IPS-18a (cell line): ENCODE measurements at regions not wholly inside any gene's neighbourhood (a gene's known extent, or its start where the extent isn't known, plus 50 kb on each side); places are given as distances from the start of the nearest gene placed in this dataset.
"Not testable (repeated sequence)": the region's sequence is repeated elsewhere in the genome, so short reads cannot be mapped to it uniquely, and the experiment has no call there.

Source experiments
- H3K27ac ChIP-seq: one replicate; pipeline ENCODE4 v1.5.1; 2013; ENCODE audit warnings: low read length
- H3K27me3 ChIP-seq: one replicate; pipeline ENCODE4 v1.6.1; 2013; ENCODE audit warnings: mild to moderate bottlenecking, low read length; ENCODE audit not compliant: control insufficient read depth, insufficient read depth
- H3K36me3 ChIP-seq: one replicate; pipeline ENCODE4 v1.6.1; 2013; ENCODE audit warnings: low read depth, low read length; ENCODE audit not compliant: control insufficient read depth
- H3K4me1 ChIP-seq: one replicate; pipeline ENCODE4 v1.6.1; 2013; ENCODE audit warnings: low read depth, low read length; ENCODE audit not compliant: control insufficient read depth
- H3K4me3 ChIP-seq: one replicate; pipeline ENCODE4 v1.5.1; 2013; ENCODE audit warnings: low read length
- H3K9ac ChIP-seq: one replicate; pipeline ENCODE4 v1.6.1; 2013; ENCODE audit warnings: mild to moderate bottlenecking, low read length, moderate library complexity
- H3K9me3 ChIP-seq: one replicate; pipeline ENCODE4 v1.6.1; 2013; ENCODE audit warnings: low read depth, low read length; ENCODE audit not compliant: control insufficient read depth

DNA sequence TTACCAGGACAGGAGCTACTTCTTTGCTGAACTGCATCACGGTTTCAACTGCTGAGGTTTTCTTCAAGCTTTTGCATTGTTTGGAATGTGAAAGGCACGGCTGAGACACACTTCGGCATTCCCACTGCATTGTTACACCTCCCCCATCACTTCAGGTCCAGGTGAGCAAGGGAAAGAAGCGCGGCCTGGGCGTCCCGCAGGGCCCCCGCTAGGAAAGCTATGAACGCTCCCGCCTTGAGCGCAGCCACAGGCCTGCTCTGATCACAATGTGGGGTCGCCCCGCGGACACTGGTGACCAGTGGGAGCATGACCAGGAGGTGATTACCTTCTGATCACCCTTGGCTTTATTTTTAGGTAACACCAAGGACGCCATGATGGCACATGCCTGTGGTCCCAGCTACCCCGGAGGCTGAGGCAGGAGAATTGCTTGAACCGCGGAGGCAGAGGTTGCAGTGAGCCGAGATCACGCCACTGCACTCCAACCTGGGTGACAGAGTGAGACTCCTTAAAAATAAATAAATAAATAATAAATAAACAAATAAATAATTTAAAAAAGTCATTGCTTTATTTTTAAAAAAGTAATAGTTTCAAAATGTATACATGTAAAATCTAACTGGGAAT lies 82.2 kb upstream of the ANTXRL start:
- H3K4me1 ChIP-seq, H3K36me3 ChIP-seq, H3K27ac ChIP-seq, H3K4me3 ChIP-seq, H3K27me3 ChIP-seq, H3K9me3 ChIP-seq, H3K9ac ChIP-seq: not testable (repeated sequence)

DNA sequence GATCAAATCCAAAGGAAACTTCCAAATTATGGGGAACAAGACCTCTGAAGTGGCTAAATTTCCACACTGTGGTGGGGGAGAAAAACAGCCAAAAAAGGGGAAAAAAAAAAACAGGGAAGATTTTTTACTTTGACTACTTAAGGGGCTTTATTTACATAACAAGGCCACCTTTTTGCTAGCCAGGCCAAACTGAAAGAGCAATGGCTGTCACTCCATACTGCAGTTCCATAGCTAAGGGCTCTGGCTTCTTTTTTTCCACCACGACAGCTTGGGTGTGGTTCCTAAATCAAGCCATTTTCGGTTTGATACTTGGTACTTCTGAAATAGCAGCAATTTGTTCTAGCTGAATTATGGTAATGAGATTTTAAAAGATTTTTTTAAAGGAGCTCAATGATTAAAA lies 76.4 kb upstream of the ANTXRL start:
- not testable (repeated sequence) for H3K27ac ChIP-seq, H3K9me3 ChIP-seq, H3K9ac ChIP-seq, H3K4me3 ChIP-seq, H3K27me3 ChIP-seq, H3K36me3 ChIP-seq, H3K4me1 ChIP-seq

DNA sequence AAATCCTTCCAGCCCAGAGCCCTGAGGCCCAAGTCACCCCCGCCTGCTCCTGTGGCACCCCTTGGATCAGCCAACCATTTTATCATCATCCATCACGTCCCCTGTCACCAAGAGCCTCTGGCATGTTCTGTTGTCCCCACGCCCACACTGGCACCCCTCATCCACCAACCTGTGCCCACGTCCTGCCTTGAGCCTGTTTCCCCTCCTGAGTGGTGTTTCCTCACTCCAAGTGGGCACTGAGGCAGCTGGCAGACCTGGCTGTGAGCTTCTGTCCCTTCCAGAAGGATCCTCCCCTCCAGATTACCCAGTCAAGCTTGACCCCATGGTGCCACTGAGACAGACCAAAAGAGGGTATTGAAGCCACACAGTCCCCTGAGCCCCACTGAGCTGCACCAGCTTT lies 71.4 kb upstream of the ANTXRL start:
- H3K27me3 ChIP-seq: no peaks in the 10 kb centered on the region
- H3K4me1 ChIP-seq: no peaks in the 10 kb centered on the region
- H3K9ac ChIP-seq: no peak overlapping the region
- H3K9me3 ChIP-seq: no peaks in the 10 kb centered on the region
- H3K4me3 ChIP-seq: no peak overlapping the region
- no peak overlapping the region for H3K27ac ChIP-seq
- H3K36me3 ChIP-seq: no peaks in the 10 kb centered on the region

DNA sequence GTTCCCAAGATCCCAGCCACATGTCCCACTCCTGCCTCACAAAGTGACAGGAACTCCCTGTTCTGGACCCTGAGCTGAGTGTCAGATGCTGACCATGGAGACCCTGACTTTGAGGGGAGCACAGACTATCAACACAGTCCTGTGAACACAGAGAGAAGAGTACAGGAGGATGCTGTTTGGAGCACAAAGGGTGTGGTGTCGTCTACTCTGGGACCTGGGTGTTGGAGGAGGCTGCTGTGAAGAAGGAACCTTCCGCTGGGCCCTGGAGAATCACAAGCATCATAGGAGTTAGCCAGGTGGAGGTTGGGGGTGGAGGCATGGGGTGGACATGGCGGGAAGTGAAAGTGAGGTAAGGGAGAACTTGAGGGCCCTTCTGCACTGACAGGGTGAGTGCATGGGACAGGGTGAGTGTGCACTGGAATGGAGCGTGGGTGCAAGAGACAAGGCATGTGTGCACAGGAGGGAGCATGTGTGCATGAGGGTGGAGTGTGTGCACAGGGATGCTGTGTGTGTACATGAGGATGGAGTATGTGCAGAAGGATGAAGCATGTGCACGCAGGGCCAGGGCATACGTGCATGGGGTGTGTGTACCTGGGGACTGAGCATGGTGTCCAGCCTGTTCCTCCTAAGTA lies 70.7 kb upstream of the ANTXRL start:
- Histone ChIP-seq H3K27ac (no peak overlapping the region), H3K9ac (no peak overlapping the region), H3K36me3 (no peaks in the 10 kb centered on the region), H3K9me3 (no peaks in the 10 kb centered on the region), H3K27me3 (no peaks in the 10 kb centered on the region), H3K4me1 (no peaks in the 10 kb centered on the region), H3K4me3 (no peak overlapping the region)

DNA sequence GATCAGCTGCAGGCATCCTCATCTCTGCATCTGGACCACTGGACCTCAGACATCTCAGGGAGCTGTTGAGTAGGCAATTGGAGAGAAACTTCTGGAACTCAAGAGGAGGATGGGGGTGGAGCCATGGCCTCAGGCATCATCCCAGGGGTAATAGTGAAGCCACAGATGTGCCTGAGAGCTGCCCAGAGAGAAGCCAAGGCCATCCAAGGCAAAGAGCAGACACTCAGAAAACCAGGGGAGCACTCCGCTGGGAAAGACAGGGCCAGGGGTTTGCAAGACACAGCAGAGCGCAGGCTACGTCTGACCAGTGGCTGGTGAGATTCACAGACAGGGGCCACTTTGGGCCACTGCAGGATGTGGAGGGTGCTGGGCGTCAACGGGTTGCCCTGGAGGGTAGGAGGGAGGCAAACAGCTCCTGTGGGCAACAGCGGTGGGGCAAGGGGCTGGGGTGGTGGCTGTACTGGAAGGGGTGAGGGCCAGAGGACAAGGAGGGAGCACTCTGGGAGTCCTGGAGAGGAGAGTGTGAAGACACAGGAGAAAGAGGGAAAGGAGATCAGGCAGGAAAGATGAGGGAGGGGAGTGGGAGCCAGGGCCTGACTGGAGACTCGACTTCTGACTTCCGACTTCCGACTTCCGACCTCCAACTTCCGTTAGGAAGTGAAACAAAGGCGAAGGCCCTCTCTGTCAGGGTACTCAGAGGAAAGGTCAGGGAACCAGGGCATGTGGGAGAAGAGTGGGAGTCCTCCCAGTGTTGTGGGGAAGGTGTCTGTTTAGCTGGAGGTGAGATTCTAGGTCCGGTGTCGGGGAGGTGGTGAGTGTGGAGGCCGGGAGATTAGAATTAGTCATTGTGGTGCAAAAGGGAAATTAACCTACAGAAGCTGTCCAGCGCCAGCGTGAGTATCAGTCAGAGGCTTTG lies 69.7 kb upstream of the ANTXRL start:
- Histone ChIP-seq H3K36me3 (no peaks in the 10 kb centered on the region), H3K27me3 (no peaks in the 10 kb centered on the region), H3K9me3 (no peaks in the 10 kb centered on the region), H3K9ac (no peak overlapping the region), H3K27ac (no peak overlapping the region), H3K4me1 (no peaks in the 10 kb centered on the region), H3K4me3 (no peak overlapping the region)

DNA sequence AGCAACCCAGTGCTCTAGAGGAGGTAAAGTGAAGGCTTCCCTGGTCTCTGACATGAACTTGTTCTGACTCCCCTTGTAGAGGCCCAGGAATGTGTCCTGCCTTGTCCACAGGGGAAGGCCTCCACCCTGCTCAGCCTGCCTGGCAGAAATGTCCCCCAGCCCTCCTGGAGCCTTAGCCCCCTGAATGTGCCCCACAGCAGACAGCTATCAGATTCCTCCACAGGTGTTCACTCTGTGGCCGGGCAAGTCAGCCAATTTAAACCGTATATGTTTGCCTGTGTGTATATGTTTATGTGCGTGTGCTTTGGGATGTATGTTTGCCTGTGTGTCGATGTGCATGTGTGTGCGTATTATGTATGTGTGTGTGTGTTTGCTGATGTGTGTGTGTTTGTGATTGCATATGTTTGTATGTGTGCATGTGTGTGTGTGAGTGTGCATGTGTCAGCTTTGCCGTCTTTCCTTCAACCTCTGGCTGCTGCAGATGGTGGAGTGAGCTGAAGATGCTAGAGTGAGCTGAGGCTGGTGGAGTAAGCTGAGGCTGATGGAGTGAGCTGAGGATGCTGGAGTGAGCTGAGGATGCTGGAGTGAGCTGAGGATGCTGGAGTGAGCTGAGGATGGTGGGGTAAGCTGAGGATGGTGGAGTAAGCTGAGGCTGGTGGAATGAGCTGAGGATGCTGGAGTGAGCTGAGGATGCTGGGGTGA lies 68.9 kb upstream of the ANTXRL start:
- H3K27me3 ChIP-seq: no peaks in the 10 kb centered on the region
- no peaks in the 10 kb centered on the region for H3K36me3 ChIP-seq
- H3K27ac ChIP-seq: no peak overlapping the region
- H3K4me1 ChIP-seq: no peaks in the 10 kb centered on the region
- no peak overlapping the region for H3K4me3 ChIP-seq
- H3K9ac ChIP-seq: no peak overlapping the region
- no peaks in the 10 kb centered on the region for H3K9me3 ChIP-seq

DNA sequence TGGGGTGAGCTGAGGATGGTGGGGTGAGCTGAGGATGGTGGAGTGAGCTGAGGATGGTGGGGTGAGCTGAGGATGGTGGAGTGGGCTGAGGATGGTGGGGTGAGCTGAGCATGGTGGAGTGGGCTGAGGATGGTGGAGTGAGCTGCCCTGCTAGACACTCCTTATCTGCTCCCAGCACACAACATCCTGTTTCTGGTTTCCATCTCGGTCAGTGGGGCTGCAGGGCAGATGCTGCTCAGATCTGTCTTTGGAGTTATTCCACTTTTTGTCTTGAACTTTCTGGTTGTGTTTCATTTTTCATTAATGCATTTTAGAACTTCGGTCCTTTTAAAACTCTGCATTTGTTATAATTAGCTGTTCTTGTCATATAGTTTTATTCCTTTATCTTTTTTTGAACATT lies 67.9 kb upstream of the ANTXRL start:
- H3K9ac ChIP-seq: no peak overlapping the region
- no peak overlapping the region for H3K27ac ChIP-seq
- no peaks in the 10 kb centered on the region for H3K27me3 ChIP-seq
- no peak overlapping the region for H3K4me3 ChIP-seq
- no peaks in the 10 kb centered on the region for H3K36me3 ChIP-seq
- no peaks in the 10 kb centered on the region for H3K4me1 ChIP-seq
- H3K9me3 ChIP-seq: no peaks in the 10 kb centered on the region

DNA sequence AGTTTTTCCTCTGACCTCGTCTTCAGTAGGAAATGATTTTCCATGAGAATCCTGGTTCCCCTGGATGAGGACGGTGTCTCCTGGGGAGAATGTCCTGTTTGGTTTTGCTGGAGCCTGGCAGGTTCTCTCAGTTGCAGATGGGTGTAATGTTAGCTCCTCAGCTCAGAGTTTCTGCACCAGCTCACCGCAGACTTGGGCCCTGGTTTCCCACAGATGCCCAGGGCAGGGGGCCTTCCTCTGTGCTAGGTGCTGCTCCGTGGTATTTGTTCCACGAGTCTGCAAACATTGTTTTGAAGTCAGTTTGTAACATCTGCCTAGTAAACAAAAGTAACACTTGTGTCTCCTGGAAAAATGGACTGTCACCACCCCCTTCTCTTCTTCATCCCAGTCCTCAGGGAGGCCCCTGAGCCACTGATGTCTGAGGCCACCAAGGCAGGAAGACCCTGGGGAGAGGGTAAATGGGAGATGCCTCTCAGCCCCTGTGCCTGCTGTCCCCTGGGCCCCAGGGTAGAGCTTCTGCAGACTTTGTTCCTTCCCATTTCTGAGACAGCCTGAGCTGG lies 67.3 kb upstream of the ANTXRL start:
- not testable (repeated sequence) for H3K9me3 ChIP-seq, H3K4me1 ChIP-seq, H3K9ac ChIP-seq, H3K27ac ChIP-seq, H3K4me3 ChIP-seq, H3K27me3 ChIP-seq, H3K36me3 ChIP-seq

DNA sequence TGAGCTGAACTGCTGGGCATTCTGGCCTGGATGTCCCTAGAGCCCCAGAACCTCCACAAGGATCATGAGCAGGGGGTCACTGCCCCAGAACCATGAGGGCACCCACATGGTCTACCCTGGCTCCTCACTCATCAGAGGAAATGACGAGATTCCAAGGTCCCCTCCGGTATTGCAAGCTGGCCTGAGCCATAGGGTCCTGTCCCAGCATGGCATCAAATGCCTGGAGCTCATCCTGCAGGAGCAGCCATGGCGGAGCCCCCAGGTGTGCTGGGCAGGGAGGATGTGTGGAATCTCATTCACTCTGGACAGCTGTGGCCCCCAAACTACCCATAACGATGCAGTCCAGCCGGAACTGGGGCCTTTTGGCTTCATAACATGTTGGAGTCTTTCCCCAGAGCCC lies 66.6 kb upstream of the ANTXRL start:
- Histone ChIP-seq H3K4me1 (no peaks in the 10 kb centered on the region), H3K9ac (no peak overlapping the region)

DNA sequence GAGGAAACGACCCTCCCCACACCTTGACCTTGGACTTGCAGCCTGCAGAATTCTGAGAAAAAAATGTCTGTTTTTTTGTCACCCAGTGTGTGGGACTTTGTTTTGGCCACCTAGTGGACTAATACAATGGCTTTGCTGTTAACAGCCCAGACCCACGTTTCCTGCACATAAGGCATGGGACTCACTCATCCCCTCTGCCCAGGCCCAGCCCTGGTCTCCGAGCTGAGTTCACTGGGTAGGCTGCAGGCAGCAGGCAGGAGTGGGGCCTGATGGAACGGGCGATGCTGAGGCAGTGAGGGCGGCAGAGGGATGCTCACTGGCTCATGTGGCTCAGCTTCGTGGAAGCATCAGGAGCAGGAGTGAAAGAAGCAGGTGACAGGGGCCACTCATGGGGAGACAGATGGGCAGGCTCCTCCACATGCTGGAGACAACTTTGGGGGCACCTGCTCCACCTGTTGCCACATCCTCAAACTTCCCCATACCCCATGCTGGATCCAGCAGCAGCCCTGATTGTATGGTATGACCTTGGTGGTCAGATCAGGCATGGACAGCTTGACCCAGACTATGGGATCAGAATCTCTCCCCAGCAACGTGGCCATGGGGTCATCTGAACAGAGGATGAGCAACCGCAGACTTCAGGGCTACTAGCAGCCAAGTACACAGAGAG lies 65.8 kb upstream of the ANTXRL start:
- no peaks in the 10 kb centered on the region for H3K9me3 ChIP-seq
- no peaks in the 10 kb centered on the region for H3K27me3 ChIP-seq
- no peaks in the 10 kb centered on the region for H3K4me1 ChIP-seq
- H3K36me3 ChIP-seq: no peaks in the 10 kb centered on the region
- H3K4me3 ChIP-seq: no peak overlapping the region
- H3K9ac ChIP-seq: no peak overlapping the region
- H3K27ac ChIP-seq: no peak overlapping the region

More for the DNA sequence above, 66.6 kb upstream of the ANTXRL start:
- Histone ChIP-seq H3K27ac (no peak overlapping the region), H3K36me3 (no peaks in the 10 kb centered on the region), H3K4me3 (no peak overlapping the region), H3K27me3 (no peaks in the 10 kb centered on the region), H3K9me3 (no peaks in the 10 kb centered on the region)
